ENCODE measurements at regions not wholly inside any gene's neighbourhood (a gene's known extent, or its start where the extent isn't known, plus 50 kb on each side); places are given as distances from the start of the nearest gene placed in this dataset.

- TF ChIP-seq ZFX (IDR thresholded peaks at IDR 0.05) (no peak), JUND (IDR thresholded peaks at IDR 0.05) (no peak), ZNF274 (IDR thresholded peaks at IDR 0.05; ENCODE audit: low read depth, low read length) (no peak), SIN3A (IDR thresholded peaks at IDR 0.05; ENCODE audit: low read depth) (no peak), ELF1 (IDR thresholded peaks at IDR 0.05; ENCODE audit: borderline replicate concordance, low read depth) (no peak), MAX (IDR thresholded peaks at IDR 0.05) (no peak), RAD21 (IDR thresholded peaks at IDR 0.05; ENCODE audit: low read depth) (no peak), CBX3 (IDR thresholded peaks at IDR 0.05; ENCODE audit: low read depth) (no peak), CTCF (IDR thresholded peaks at IDR 0.05 in 2 of 3, conservative IDR thresholded peaks at IDR 0.05 in 1 of 3; ENCODE audit: borderline replicate concordance in 1 of 3, insufficient read depth in 1 of 3, low read depth in 2 of 3, low read length in 2 of 3) (no peak), SRF (IDR thresholded peaks at IDR 0.05; ENCODE audit: low read depth) (no peak)
- TF ChIP-seq, protein P1, sequence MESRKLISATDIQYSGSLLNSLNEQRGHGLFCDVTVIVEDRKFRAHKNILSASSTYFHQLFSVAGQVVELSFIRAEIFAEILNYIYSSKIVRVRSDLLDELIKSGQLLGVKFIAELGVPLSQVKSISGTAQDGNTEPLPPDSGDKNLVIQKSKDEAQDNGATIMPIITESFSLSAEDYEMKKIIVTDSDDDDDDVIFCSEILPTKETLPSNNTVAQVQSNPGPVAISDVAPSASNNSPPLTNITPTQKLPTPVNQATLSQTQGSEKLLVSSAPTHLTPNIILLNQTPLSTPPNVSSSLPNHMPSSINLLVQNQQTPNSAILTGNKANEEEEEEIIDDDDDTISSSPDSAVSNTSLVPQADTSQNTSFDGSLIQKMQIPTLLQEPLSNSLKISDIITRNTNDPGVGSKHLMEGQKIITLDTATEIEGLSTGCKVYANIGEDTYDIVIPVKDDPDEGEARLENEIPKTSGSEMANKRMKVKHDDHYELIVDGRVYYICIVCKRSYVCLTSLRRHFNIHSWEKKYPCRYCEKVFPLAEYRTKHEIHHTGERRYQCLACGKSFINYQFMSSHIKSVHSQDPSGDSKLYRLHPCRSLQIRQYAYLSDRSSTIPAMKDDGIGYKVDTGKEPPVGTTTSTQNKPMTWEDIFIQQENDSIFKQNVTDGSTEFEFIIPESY (IDR thresholded peaks at IDR 0.05; ENCODE audit: extremely low read depth, insufficient replicate concordance, low read length): no peak
- intact Hi-C loops (cut with micrococcal nuclease): no loop called here
- Histone ChIP-seq H3K9me2 (ENCODE audit: insufficient read depth) (no peaks in the 10 kb centered on the region), H2AFZ (ENCODE audit: low read depth, low read length, poor library complexity, severe bottlenecking) (no peak overlapping the region), H3K27me3 (ENCODE audit: insufficient read depth, low read length) (peaks cover 28% of the 10 kb centered on the region), H4K20me1 (ENCODE audit: insufficient read depth) (no peaks in the 10 kb centered on the region), H3K9ac (ENCODE audit: low read length) (no peak overlapping the region), H3K9me3 (ENCODE audit: control insufficient read depth in 1 of 2, insufficient read depth in 1 of 2, low read depth in 1 of 2, low read length in 2 of 2) (no peaks in the 10 kb centered on the region), H3K4me3 (replicated peaks in 1 of 2; ENCODE audit: low read depth in 1 of 2, low read length in 2 of 2) (no peak overlapping the region), H3K79me2 (ENCODE audit: insufficient read depth, low read length) (no peaks in the 10 kb centered on the region), H3K27ac (ENCODE audit: low read depth, low read length) (no peak overlapping the region), H3K4me1 (ENCODE audit: control insufficient read depth in 1 of 2, insufficient read depth in 2 of 2, low read length in 2 of 2) (no peaks in the 10 kb centered on the region), H3K4me2 (ENCODE audit: low read length) (no peak overlapping the region), H3K36me3 (ENCODE audit: control insufficient read depth in 1 of 2, insufficient read depth in 2 of 2, low read length in 2 of 2) (no peaks in the 10 kb centered on the region)
- POLR2A ChIA-PET: no interaction called here
- DNase-seq (ENCODE audit: low read depth, low spot score) (no peak), ATAC-seq (no peak)
- RAD21 ChIA-PET (ENCODE audit: low non-redundant PET in 1 of 2, low total read pairs in 2 of 2, uncharacterized antibody in 2 of 2, unreplicated experiment in 2 of 2): no interaction called here
- CTCF ChIA-PET: no interaction called here
- no TSS peak for BruUV-seq (replicated peaks)
Measured at GRCh38 chr9:120212153-120212852, 367.7 kb downstream of the CDK5RAP2 start.

Measured in HCT116 (cell line).